ENCODE measurements at regions not wholly inside any gene's neighbourhood (a gene's known extent, or its start where the extent isn't known, plus 50 kb on each side); places are given as distances from the start of the nearest gene placed in this dataset.

DNA sequence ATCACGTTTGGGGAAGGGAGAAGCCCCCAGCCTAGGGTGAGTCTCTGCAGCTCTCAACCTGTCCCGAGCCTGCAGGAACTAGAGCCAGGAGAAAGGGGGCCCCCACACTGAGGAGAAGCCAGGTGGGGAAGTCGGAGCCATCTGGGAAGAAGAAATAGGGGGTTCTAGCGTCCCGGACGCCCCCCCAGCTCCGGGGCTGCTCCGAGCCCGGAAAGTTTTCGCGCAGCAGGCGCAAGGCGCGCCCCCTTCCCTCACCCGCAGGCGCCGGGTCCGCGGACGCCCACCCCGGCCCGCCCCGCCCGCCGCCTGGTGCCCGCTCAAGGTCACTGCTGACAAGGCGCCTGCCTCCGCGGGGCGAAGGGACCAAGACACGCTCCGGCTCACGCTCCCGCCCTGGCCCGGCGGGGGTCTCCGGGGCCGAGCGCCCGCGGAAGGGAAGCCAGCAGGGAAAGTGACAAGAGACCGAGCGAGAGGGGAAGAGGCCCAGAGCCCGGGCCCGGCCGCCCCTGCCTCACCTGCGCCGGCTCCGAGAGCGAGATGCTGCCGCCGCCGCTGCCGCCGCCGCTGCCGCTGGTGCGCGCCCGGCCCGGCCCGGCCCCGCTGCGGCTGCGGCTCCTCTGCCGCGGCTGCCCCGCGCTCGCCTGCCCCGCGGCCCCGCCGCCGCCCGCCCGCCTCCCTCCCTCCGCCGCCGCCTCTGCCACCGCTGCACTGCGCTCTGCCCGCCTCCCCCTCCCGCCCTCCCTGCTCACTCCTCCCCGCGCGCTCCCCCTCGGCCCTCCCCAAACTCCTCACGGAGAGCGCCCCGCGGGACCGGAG lies 108.4 kb upstream of the SLC6A11 start:
- no peak overlapping the region for H3K4me3 ChIP-seq (IDR thresholded peaks at IDR 0.05; ENCODE audit: insufficient read depth, low read depth, low read length)
- no peaks in the 10 kb centered on the region for H3K27me3 ChIP-seq (ENCODE audit: insufficient read depth, low read depth)

DNA sequence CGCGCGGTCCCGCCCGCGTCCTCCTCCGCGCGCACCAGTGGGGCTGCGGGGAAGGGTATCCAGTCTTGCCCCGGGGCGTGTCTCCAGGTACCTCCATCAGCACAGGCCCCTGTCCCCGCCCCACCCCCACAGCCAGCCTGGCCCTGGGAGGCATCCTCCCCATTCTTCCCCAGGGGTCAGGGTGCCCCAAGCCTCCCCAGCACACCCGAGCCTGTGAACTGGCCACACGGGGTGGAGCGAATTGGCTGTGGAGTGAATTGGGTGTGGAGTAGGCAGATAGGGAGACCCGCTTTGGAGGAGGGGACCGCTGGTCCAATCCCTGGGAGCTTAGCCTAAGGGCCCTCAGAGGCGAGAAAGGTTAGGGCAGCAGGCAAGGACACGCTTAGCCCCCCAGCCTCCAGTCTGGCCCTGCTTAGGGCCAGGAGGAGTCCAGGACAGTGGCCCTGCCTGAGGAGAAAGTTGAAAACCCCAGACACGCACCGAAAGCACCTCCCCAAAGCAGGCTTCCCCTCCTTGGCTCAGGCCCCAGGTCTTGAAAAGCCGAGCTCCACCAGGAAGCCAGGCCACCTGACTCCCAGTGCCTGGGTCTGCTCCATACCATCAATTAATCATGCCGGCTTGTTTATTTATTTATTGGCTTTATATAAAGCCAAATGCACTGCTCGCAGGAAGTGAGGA lies 107.7 kb upstream of the SLC6A11 start:
- Histone ChIP-seq H3K36me3 (ENCODE audit: insufficient read depth) (no peaks in the 10 kb centered on the region), H3K4me1 (ENCODE audit: low read depth, poor library complexity, severe bottlenecking) (no peaks in the 10 kb centered on the region), H3K4me2 (no peak overlapping the region), H4K20me1 (ENCODE audit: insufficient read depth) (no peaks in the 10 kb centered on the region), H3K27me3 (ENCODE audit: insufficient read depth, low read depth) (no peaks in the 10 kb centered on the region), H3K27ac (no peak overlapping the region), H3K4me3 (IDR thresholded peaks at IDR 0.05; ENCODE audit: insufficient read depth, low read depth, low read length) (no peak overlapping the region), H2AFZ (ENCODE audit: low read depth) (no peak overlapping the region), H3K79me2 (ENCODE audit: insufficient read depth, low read depth) (no peaks in the 10 kb centered on the region), H3K9ac (no peak overlapping the region)
- TF ChIP-seq, protein P1, sequence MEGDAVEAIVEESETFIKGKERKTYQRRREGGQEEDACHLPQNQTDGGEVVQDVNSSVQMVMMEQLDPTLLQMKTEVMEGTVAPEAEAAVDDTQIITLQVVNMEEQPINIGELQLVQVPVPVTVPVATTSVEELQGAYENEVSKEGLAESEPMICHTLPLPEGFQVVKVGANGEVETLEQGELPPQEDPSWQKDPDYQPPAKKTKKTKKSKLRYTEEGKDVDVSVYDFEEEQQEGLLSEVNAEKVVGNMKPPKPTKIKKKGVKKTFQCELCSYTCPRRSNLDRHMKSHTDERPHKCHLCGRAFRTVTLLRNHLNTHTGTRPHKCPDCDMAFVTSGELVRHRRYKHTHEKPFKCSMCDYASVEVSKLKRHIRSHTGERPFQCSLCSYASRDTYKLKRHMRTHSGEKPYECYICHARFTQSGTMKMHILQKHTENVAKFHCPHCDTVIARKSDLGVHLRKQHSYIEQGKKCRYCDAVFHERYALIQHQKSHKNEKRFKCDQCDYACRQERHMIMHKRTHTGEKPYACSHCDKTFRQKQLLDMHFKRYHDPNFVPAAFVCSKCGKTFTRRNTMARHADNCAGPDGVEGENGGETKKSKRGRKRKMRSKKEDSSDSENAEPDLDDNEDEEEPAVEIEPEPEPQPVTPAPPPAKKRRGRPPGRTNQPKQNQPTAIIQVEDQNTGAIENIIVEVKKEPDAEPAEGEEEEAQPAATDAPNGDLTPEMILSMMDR (conservative IDR thresholded peaks at IDR 0.05; ENCODE audit: low read depth, low read length), result no peak

More for the DNA sequence above, 108.4 kb upstream of the SLC6A11 start:
- H3K79me2 ChIP-seq (ENCODE audit: insufficient read depth, low read depth), result no peaks in the 10 kb centered on the region
- no peaks in the 10 kb centered on the region for H3K4me1 ChIP-seq (ENCODE audit: low read depth, poor library complexity, severe bottlenecking)
- TF ChIP-seq, protein P1 (conservative IDR thresholded peaks at IDR 0.05; ENCODE audit: low read depth, low read length), result no peak
- H3K27ac ChIP-seq, result no peak overlapping the region
- no peak overlapping the region for H2AFZ ChIP-seq (ENCODE audit: low read depth)
- H4K20me1 ChIP-seq (ENCODE audit: insufficient read depth), result no peaks in the 10 kb centered on the region
- H3K36me3 ChIP-seq (ENCODE audit: insufficient read depth), result no peaks in the 10 kb centered on the region
- no peak overlapping the region for H3K9ac ChIP-seq
- no peak overlapping the region for H3K4me2 ChIP-seq

DNA sequence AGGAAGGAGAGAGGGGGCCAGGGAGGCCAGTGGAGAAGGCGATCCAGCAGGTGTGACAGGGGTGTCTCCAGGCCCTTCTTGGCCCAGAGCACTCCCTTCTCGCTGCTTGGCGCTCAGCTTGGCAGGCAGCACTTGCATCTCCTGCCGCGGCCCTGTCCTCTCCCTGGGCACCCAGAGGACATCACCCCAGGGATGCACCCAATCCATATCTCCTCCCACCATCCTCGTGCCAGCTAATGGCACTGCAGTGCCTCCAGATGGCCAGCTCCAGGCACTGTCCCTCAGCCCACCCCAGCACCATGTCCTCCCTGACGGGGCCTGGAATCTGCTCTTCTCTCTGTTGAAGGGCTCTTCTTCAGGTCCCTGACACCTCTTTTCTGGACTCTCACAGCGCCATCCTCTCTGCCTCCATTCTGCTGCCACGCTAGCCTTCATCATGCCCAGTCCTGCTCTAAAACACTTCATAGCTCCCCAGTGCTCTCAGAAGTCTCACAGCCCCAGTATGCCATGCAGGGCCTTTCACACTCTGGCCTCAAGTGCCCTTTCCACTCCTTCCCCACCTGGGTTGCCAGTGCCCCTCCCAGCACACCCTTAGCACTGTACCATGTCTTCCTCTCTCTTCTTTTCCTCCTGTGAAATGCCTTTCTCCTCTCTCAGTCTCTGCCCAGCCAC lies 106.8 kb upstream of the SLC6A11 start:
- H3K79me2 ChIP-seq (ENCODE audit: insufficient read depth, low read depth), result no peaks in the 10 kb centered on the region
- H3K36me3 ChIP-seq (ENCODE audit: insufficient read depth), result no peaks in the 10 kb centered on the region
- no peak overlapping the region for H2AFZ ChIP-seq (ENCODE audit: low read depth)
- H3K4me1 ChIP-seq (ENCODE audit: low read depth, poor library complexity, severe bottlenecking), result no peaks in the 10 kb centered on the region
- H3K27me3 ChIP-seq (ENCODE audit: insufficient read depth, low read depth), result no peaks in the 10 kb centered on the region
- no peak overlapping the region for H3K9ac ChIP-seq
- no peak overlapping the region for H3K4me3 ChIP-seq (IDR thresholded peaks at IDR 0.05; ENCODE audit: insufficient read depth, low read depth, low read length)
- no peak overlapping the region for H3K27ac ChIP-seq
- no peak overlapping the region for H3K4me2 ChIP-seq
- TF ChIP-seq, protein P1 (conservative IDR thresholded peaks at IDR 0.05; ENCODE audit: low read depth, low read length), result no peak
- no peaks in the 10 kb centered on the region for H4K20me1 ChIP-seq (ENCODE audit: insufficient read depth)

GRCh38 chr3:10712121-10712520 lies 103.9 kb upstream of the SLC6A11 start:
- H3K9ac ChIP-seq, result no peak overlapping the region
- no peaks in the 10 kb centered on the region for H3K4me1 ChIP-seq (ENCODE audit: low read depth, poor library complexity, severe bottlenecking)
- H3K27ac ChIP-seq, result no peak overlapping the region
- H3K36me3 ChIP-seq (ENCODE audit: insufficient read depth), result no peaks in the 10 kb centered on the region
- no peaks in the 10 kb centered on the region for H4K20me1 ChIP-seq (ENCODE audit: insufficient read depth)
- H3K4me3 ChIP-seq (IDR thresholded peaks at IDR 0.05; ENCODE audit: insufficient read depth, low read depth, low read length), result no peak overlapping the region
- H3K4me2 ChIP-seq, result no peak overlapping the region
- no peaks in the 10 kb centered on the region for H3K79me2 ChIP-seq (ENCODE audit: insufficient read depth, low read depth)
- TF ChIP-seq, protein P1 (conservative IDR thresholded peaks at IDR 0.05; ENCODE audit: low read depth, low read length), result no peak
- no peaks in the 10 kb centered on the region for H3K27me3 ChIP-seq (ENCODE audit: insufficient read depth, low read depth)
- no peak overlapping the region for H2AFZ ChIP-seq (ENCODE audit: low read depth)

All from KMS-11 (cell line).